ENCODE measurements at regions not wholly inside any gene's neighbourhood (a gene's known extent, or its start where the extent isn't known, plus 50 kb on each side); places are given as distances from the start of the nearest gene placed in this dataset.

DNA sequence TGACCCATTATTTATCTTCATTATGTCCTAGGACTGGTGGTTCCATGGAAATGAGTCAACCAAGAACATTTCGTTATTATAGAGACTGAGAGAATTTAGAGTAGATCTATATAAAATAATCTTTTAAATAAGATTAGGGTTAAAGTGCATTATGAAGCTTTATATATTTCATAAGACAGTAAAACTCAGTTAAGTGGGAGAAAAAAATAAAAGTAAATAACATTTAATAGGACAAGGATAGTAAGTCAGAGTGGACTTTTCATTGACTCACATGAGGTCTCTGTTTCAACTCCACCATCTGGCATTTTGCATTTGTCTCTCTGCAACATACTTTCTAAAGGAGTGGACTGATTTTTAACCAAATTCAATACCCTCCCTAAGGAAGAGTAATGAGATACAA, 125.3 kb upstream of the CCDC68 start:
- TF ChIP-seq, protein P1, sequence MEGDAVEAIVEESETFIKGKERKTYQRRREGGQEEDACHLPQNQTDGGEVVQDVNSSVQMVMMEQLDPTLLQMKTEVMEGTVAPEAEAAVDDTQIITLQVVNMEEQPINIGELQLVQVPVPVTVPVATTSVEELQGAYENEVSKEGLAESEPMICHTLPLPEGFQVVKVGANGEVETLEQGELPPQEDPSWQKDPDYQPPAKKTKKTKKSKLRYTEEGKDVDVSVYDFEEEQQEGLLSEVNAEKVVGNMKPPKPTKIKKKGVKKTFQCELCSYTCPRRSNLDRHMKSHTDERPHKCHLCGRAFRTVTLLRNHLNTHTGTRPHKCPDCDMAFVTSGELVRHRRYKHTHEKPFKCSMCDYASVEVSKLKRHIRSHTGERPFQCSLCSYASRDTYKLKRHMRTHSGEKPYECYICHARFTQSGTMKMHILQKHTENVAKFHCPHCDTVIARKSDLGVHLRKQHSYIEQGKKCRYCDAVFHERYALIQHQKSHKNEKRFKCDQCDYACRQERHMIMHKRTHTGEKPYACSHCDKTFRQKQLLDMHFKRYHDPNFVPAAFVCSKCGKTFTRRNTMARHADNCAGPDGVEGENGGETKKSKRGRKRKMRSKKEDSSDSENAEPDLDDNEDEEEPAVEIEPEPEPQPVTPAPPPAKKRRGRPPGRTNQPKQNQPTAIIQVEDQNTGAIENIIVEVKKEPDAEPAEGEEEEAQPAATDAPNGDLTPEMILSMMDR (conservative IDR thresholded peaks at IDR 0.05; ENCODE audit: low read depth, low read length) = no peak
- TF ChIP-seq EZH2 (IDR thresholded peaks at IDR 0.05; ENCODE audit: low read length, unreplicated experiment) = no peak
